Gastroesophageal sphincter (tissue), 3 donors: ENCODE measurements at regions not wholly inside any gene's neighbourhood (a gene's known extent, or its start where the extent isn't known, plus 50 kb on each side); places are given as distances from the start of the nearest gene placed in this dataset.

Experiments used
- CTCF ChIP-seq, 4 experiments: fragments of 200-600 bp in 2 of 4; fragments of 450-650 bp in 2 of 4; sonication (generic) in 1 of 4; IDR thresholded peaks; one replicate each; pipeline ENCODE4 v1.5.1; 2017 to 2019; ENCODE audit warnings: antibody characterized with exemption in 4 of 4, mild to moderate bottlenecking in 2 of 4, moderate library complexity in 2 of 4
- EP300 ChIP-seq: sonication (generic); formaldehyde crosslinking; IDR thresholded peaks from one replicate; pipeline ENCODE4 v1.6.1; 2017; ENCODE audit warnings: antibody characterized with exemption, mild to moderate bottlenecking
- POLR2AphosphoS5 ChIP-seq: sonication (generic); formaldehyde crosslinking; IDR thresholded peaks from one replicate; pipeline ENCODE4 v1.6.1; 2017; ENCODE audit warnings: antibody characterized with exemption

GRCh38 chr3:106454497-106454896, 585.7 kb upstream of the CBLB start:
- TF ChIP-seq EP300 (no peak), POLR2AphosphoS5 (no peak), CTCF (IDR thresholded peaks at IDR 0.05) (no peak)
